Upper lobe of right lung (tissue), 1 donor: ENCODE measurements at regions not wholly inside any gene's neighbourhood (a gene's known extent, or its start where the extent isn't known, plus 50 kb on each side); places are given as distances from the start of the nearest gene placed in this dataset.

Experiments
- ATAC-seq: fragments of 200-7000 bp; cut with Tn5 transposase; one replicate; pipeline ENCODE4 v1.9.1; 2020; ENCODE audit warnings: mild to moderate bottlenecking, moderate library complexity
- DNase-seq: peaks from one replicate; pipeline ENCODE4 v3.0.0-alpha.2; 2020
- H3K27ac ChIP-seq: fragments of 200-600 bp; one replicate; pipeline ENCODE4 v1.8.0; 2022
- H3K27me3 ChIP-seq: fragments of 200-600 bp; one replicate; pipeline ENCODE4 v1.8.0; 2022; ENCODE audit warnings: mild to moderate bottlenecking
- H3K36me3 ChIP-seq: fragments of 200-600 bp; one replicate; pipeline ENCODE4 v1.8.0; 2022
- H3K4me1 ChIP-seq: fragments of 200-600 bp; one replicate; pipeline ENCODE4 v1.8.0; 2022
- H3K4me3 ChIP-seq: fragments of 200-600 bp; one replicate; pipeline ENCODE4 v1.8.0; 2022; ENCODE audit warnings: mild to moderate bottlenecking
- H3K9me3 ChIP-seq: fragments of 200-600 bp; one replicate; pipeline ENCODE4 v1.8.0; 2022
- CTCF ChIP-seq: fragments of 200-600 bp; IDR thresholded peaks from one replicate; pipeline ENCODE4 v1.8.0; 2022; ENCODE audit warnings: antibody characterized with exemption
- intact Hi-C: fragments of 100-400 bp; cut with DNase I; formaldehyde crosslinking; loops from one replicate; pipeline ENCODE4 v1.11.0; 2022
- donor health status: DM: no; HTN: yes; CAD: no; lungs with severe emphysema.

- DNase-seq (no peak), ATAC-seq (no peak)
- Histone ChIP-seq H3K36me3 (no peaks in the 10 kb centered on the region), H3K9me3 (no peaks in the 10 kb centered on the region), H3K4me1 (peaks cover 13% of the 10 kb centered on the region), H3K27me3 (no peaks in the 10 kb centered on the region), H3K27ac (no peak overlapping the region), H3K4me3 (no peak overlapping the region)
- TF ChIP-seq CTCF, result no peak
- intact Hi-C loops, result no loop called here
Observed at GRCh38 chr2:196399096-196399495, 227.7 kb upstream of the STK17B start.

DNA sequence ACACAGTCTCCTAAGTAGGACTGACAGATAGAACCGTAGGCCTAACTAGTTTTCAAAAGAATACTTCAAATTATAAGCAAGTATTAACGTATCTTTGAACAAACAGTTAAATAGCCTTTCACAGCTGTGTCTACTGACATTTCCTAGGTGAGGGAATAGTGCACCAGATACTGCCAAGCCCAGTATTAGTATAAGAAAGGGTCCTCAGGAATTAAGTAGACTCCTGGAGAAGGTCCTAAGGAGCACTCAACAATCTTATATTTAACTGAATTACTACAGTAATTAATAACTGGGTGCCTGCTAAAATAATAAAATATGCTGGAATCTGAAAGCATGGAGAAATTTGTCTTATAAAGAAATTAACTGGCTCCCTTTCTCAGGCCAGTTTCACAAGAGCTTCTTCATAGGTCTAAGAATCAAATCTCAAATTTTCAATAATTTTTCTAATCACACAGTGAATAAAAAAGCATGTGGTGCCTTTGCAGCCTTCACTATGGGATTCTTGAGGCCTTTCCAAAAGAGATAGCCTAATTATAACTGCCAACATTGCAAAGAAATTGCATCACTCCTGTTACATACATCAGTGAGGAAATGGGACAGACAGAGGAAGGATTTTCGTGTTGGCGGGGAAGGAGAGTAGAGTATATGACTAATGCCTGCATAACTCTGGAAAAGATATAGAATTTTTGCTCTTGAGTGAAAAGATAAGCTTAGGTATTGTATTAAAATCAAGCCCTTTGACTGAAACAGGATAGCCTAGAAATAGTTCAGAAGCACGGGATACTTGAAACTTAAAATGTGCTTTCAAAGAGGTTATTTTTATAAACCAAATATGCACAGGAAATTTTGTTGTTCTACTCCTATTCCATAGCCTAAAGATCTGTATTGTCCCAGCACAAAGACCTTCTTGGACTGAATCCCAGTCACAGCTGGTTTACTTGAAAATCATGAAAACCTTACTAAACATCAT lies 228.6 kb upstream of the STK17B start:
- Histone ChIP-seq H3K27ac (no peak overlapping the region), H3K36me3 (no peaks in the 10 kb centered on the region), H3K27me3 (no peaks in the 10 kb centered on the region), H3K4me1 (peaks cover 13% of the 10 kb centered on the region), H3K9me3 (no peaks in the 10 kb centered on the region), H3K4me3 (no peak overlapping the region)
- ATAC-seq (peak; percentile 67), DNase-seq (no peak)
- TF ChIP-seq CTCF, result no peak
- intact Hi-C loops, result no loop called here

GRCh38 chr2:196403471-196403870 lies 232.1 kb upstream of the STK17B start:
- H3K4me3 ChIP-seq, result no peak overlapping the region
- intact Hi-C loops, result no loop called here
- DNase-seq, result no peak
- H3K36me3 ChIP-seq, result no peaks in the 10 kb centered on the region
- TF ChIP-seq CTCF, result no peak
- H3K4me1 ChIP-seq, result peaks cover 13% of the 10 kb centered on the region
- no peaks in the 10 kb centered on the region for H3K9me3 ChIP-seq
- ATAC-seq, result no peak
- H3K27ac ChIP-seq, result no peak overlapping the region
- H3K27me3 ChIP-seq, result no peaks in the 10 kb centered on the region

- no peak overlapping the region for H3K27ac ChIP-seq
- no peak overlapping the region for H3K4me3 ChIP-seq
- H3K4me1 ChIP-seq, result peaks cover 11% of the 10 kb centered on the region
- no peaks in the 10 kb centered on the region for H3K27me3 ChIP-seq
- ATAC-seq (no peak), DNase-seq (no peak)
- TF ChIP-seq CTCF, result no peak
- no peaks in the 10 kb centered on the region for H3K9me3 ChIP-seq
- intact Hi-C loops, result no loop called here
- H3K36me3 ChIP-seq, result no peaks in the 10 kb centered on the region
Observed at GRCh38 chr2:196404276-196404675, 232.9 kb upstream of the STK17B start.

DNA sequence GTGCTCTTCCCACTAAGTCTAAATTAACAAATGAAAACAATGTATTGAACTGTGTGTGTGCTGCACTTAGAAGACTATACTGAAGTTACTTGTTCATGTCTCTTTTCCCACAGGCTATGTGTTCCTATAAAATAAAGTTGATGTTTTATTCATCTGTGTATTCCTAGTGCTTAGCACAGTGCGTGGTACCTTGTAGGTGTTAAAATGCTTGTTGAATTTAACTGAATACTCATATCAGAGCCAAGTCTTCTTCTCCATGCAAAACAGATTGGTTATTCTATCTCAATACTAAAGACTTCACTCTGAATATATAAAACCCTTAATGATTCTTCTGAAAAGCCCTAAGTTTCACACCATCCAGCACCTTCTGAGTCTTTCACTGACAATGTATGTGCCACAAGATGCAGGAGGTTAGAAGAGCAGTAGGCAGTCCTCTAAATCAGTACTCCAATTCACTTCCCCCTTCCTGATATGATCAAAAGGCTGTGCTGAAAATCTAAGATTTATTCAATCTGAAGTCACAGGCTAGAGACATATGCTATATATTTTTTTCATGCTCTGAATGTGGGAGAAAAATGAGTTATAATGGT lies 231.7 kb upstream of the CCDC150 start:
- Histone ChIP-seq H3K27me3 (no peaks in the 10 kb centered on the region), H3K4me1 (no peaks in the 10 kb centered on the region), H3K36me3 (no peaks in the 10 kb centered on the region), H3K27ac (no peak overlapping the region), H3K9me3 (no peaks in the 10 kb centered on the region), H3K4me3 (no peak overlapping the region)
- no peak for TF ChIP-seq CTCF
- intact Hi-C loops, result no loop called here
- DNase-seq (no peak), ATAC-seq (no peak)
